Effector CD4-positive, alpha-beta T cell (primary cell): ENCODE measurements at regions not wholly inside any gene's neighbourhood (a gene's known extent, or its start where the extent isn't known, plus 50 kb on each side); places are given as distances from the start of the nearest gene placed in this dataset.

Experiments
- DNase-seq: peaks from one replicate; pipeline ENCODE4 v3.0.0-alpha.2; 2020

- no peak for DNase-seq
These were observed 616.3 kb downstream of the TBC1D4 start for GRCh38 chr13:74865656-74866055.

GRCh38 chr13:74860789-74861188 is 621.2 kb downstream of the TBC1D4 start:
- no peak for DNase-seq

GRCh38 chr13:74850893-74851292 is 631.1 kb downstream of the TBC1D4 start:
- no peak for DNase-seq

GRCh38 chr13:74847966-74848365 is 634.0 kb downstream of the TBC1D4 start:
- DNase-seq: no peak

- DNase-seq: no peak
These were observed 636.2 kb downstream of the TBC1D4 start for GRCh38 chr13:74845806-74846205.

GRCh38 chr13:74841651-74842050 is 640.3 kb downstream of the TBC1D4 start:
- DNase-seq: no peak

GRCh38 chr13:74841123-74841522 is 640.8 kb downstream of the TBC1D4 start:
- no peak for DNase-seq

- DNase-seq: no peak
These were observed 642.3 kb downstream of the TBC1D4 start for GRCh38 chr13:74839656-74840055.

GRCh38 chr13:74838096-74838495 is 643.9 kb downstream of the TBC1D4 start:
- DNase-seq: no peak

- DNase-seq: no peak
These were observed 645.3 kb downstream of the TBC1D4 start for GRCh38 chr13:74836628-74837027.

- no peak for DNase-seq
These were observed 646.4 kb downstream of the TBC1D4 start for GRCh38 chr13:74835579-74835978.

- no peak for DNase-seq
These were observed 656.1 kb downstream of the TBC1D4 start for GRCh38 chr13:74825938-74826246.

- DNase-seq: no peak
These were observed 656.6 kb downstream of the TBC1D4 start for GRCh38 chr13:74825152-74825937.

GRCh38 chr13:74820809-74821208 is 661.2 kb downstream of the TBC1D4 start:
- no peak for DNase-seq

- no peak for DNase-seq
These were observed 662.4 kb downstream of the TBC1D4 start for GRCh38 chr13:74819549-74819948.

- no peak for DNase-seq
These were observed 665.2 kb downstream of the TBC1D4 start for GRCh38 chr13:74816737-74817136.

GRCh38 chr13:74796157-74796556 is 662.0 kb upstream of the KLF12 start:
- DNase-seq: no peak

GRCh38 chr13:74795526-74795925 is 661.3 kb upstream of the KLF12 start:
- no peak for DNase-seq

- no peak for DNase-seq
These were observed 660.4 kb upstream of the KLF12 start for GRCh38 chr13:74794582-74794981.

- no peak for DNase-seq
These were observed 659.9 kb upstream of the KLF12 start for GRCh38 chr13:74794147-74794546.

- DNase-seq: no peak
These were observed 650.8 kb upstream of the KLF12 start for GRCh38 chr13:74784959-74785358.

- DNase-seq: no peak
These were observed 644.7 kb upstream of the KLF12 start for GRCh38 chr13:74778946-74779345.

GRCh38 chr13:74778087-74778486 is 643.9 kb upstream of the KLF12 start:
- DNase-seq: no peak

- no peak for DNase-seq
These were observed 640.1 kb upstream of the KLF12 start for GRCh38 chr13:74774264-74774663.

GRCh38 chr13:74773248-74773647 is 639.0 kb upstream of the KLF12 start:
- DNase-seq: no peak
